HL-60 (cell line): ENCODE measurements at regions not wholly inside any gene's neighbourhood (a gene's known extent, or its start where the extent isn't known, plus 50 kb on each side); places are given as distances from the start of the nearest gene placed in this dataset.

Source experiments
- DNase-seq, 2 experiments: peaks; one replicate each; pipeline ENCODE4 v3.0.0-alpha.2; 2010 to 2020; ENCODE audit warnings: low read depth in 1 of 2, low spot score in 1 of 2
- H3K27ac ChIP-seq: fragments of 250-450 bp; sonication (Bioruptor Pico); replicated peaks from 2 replicates; pipeline ENCODE4 v1.5.1; 2020; ENCODE audit warnings: mild to moderate bottlenecking, moderate library complexity
- H3K27me3 ChIP-seq: fragments of 250-450 bp; sonication (Bioruptor Pico); 2 replicates; pipeline ENCODE4 v1.5.1; 2021; ENCODE audit warnings: mild to moderate bottlenecking, moderate library complexity; ENCODE audit not compliant: insufficient read depth, poor library complexity, severe bottlenecking
- H3K4me3 ChIP-seq: replicated peaks from 2 replicates; pipeline ENCODE4 v1.5.1; 2011; ENCODE audit warnings: mild to moderate bottlenecking, control low read depth, low read length; ENCODE audit not compliant: insufficient read depth
- CTCF ChIP-seq: IDR thresholded peaks from one replicate; pipeline ENCODE4 v1.5.1; 2011; ENCODE audit warnings: low read length, control low read depth, inconsistent platforms; ENCODE audit not compliant: insufficient read depth
- GABPA ChIP-seq: IDR thresholded peaks from 2 replicates; pipeline ENCODE4 v1.6.1; 2012; ENCODE audit warnings: low read depth
- POLR2AphosphoS5 ChIP-seq: IDR thresholded peaks from 2 replicates; pipeline ENCODE4 v1.6.1; 2012; ENCODE audit warnings: low read depth
- REST ChIP-seq: IDR thresholded peaks from 2 replicates; pipeline ENCODE4 v1.6.1; 2012; ENCODE audit warnings: low read depth; ENCODE audit not compliant: insufficient replicate concordance
- SPI1 ChIP-seq: IDR thresholded peaks from 2 replicates; pipeline ENCODE4 v1.6.1; 2012; ENCODE audit warnings: low read depth, mild to moderate bottlenecking, borderline replicate concordance

- H3K27me3 ChIP-seq, result no peaks in the 10 kb centered on the region
- TF ChIP-seq REST (no peak), GABPA (no peak), CTCF (no peak), SPI1 (no peak), POLR2AphosphoS5 (no peak)
- no peak overlapping the region for H3K4me3 ChIP-seq
- no peak for DNase-seq
- H3K27ac ChIP-seq, result no peak overlapping the region
Measured at GRCh38 chr5:39942606-39943005, 517.8 kb upstream of the DAB2 start.

- no peak for DNase-seq
- Histone ChIP-seq H3K27ac (no peak overlapping the region), H3K27me3 (no peaks in the 10 kb centered on the region), H3K4me3 (no peak overlapping the region)
- TF ChIP-seq POLR2AphosphoS5 (no peak), GABPA (no peak), SPI1 (no peak), REST (no peak), CTCF (no peak)
Measured at GRCh38 chr5:39941416-39941815, 516.6 kb upstream of the DAB2 start.

GRCh38 chr5:39934830-39935229 is 510.1 kb upstream of the DAB2 start:
- no peak for DNase-seq
- Histone ChIP-seq H3K4me3 (no peak overlapping the region), H3K27me3 (no peaks in the 10 kb centered on the region), H3K27ac (no peak overlapping the region)
- TF ChIP-seq SPI1 (no peak), REST (no peak), CTCF (no peak), GABPA (no peak), POLR2AphosphoS5 (no peak)
